ENCODE measurements at regions not wholly inside any gene's neighbourhood (a gene's known extent, or its start where the extent isn't known, plus 50 kb on each side); places are given as distances from the start of the nearest gene placed in this dataset.
A peak's percentile ranks its signal among the peaks of the same experiment; 100 is the strongest.

- H3K27ac ChIP-seq: no peak overlapping the region
- no peaks in the 10 kb centered on the region for H3K36me3 ChIP-seq
- no peak overlapping the region for H3K4me3 ChIP-seq
- TF ChIP-seq CTCF (IDR thresholded peaks at IDR 0.05): no peak
- no peaks in the 10 kb centered on the region for H3K4me1 ChIP-seq
- no peak for ATAC-seq
- no peaks in the 10 kb centered on the region for H3K9me3 ChIP-seq
- DNase-seq: no peak
- H3K27me3 ChIP-seq (ENCODE audit: low read depth): no peaks in the 10 kb centered on the region
- intact Hi-C loops (cut with DNase I): no loop called here
Measured at GRCh38 chr1:117794073-117794472, 135.3 kb downstream of the GDAP2 start.

GRCh38 chr1:117795190-117795589 lies 134.2 kb downstream of the GDAP2 start:
- Histone ChIP-seq H3K4me1 (no peaks in the 10 kb centered on the region), H3K27me3 (ENCODE audit: low read depth) (no peaks in the 10 kb centered on the region), H3K4me3 (no peak overlapping the region), H3K27ac (no peak overlapping the region), H3K36me3 (no peaks in the 10 kb centered on the region), H3K9me3 (no peaks in the 10 kb centered on the region)
- TF ChIP-seq CTCF (IDR thresholded peaks at IDR 0.05): no peak
- DNase-seq (no peak), ATAC-seq (peak in 1 of 2 donors; percentile 17)
- intact Hi-C loops (cut with DNase I): no loop called here

- no peak for DNase-seq
- TF ChIP-seq CTCF (IDR thresholded peaks at IDR 0.05): no peak
- ATAC-seq: no peak
Measured at GRCh38 chr1:117795792-117796191, 133.6 kb downstream of the GDAP2 start.

GRCh38 chr1:117796226-117796625 lies 133.2 kb downstream of the GDAP2 start:
- ATAC-seq: no peak
- no peak overlapping the region for H3K4me3 ChIP-seq
- TF ChIP-seq CTCF (IDR thresholded peaks at IDR 0.05): no peak
- no peaks in the 10 kb centered on the region for H3K4me1 ChIP-seq
- no peak overlapping the region for H3K27ac ChIP-seq
- DNase-seq: no peak
- H3K36me3 ChIP-seq: no peaks in the 10 kb centered on the region
- intact Hi-C loops (cut with DNase I): no loop called here
- H3K9me3 ChIP-seq: no peaks in the 10 kb centered on the region
- no peaks in the 10 kb centered on the region for H3K27me3 ChIP-seq (ENCODE audit: low read depth)

More at GRCh38 chr1:117795792-117796191, 133.6 kb downstream of the GDAP2 start:
- no peaks in the 10 kb centered on the region for H3K9me3 ChIP-seq
- H3K4me3 ChIP-seq: no peak overlapping the region
- H3K27ac ChIP-seq: no peak overlapping the region
- no peaks in the 10 kb centered on the region for H3K4me1 ChIP-seq
- H3K27me3 ChIP-seq (ENCODE audit: low read depth): no peaks in the 10 kb centered on the region
- intact Hi-C loops (cut with DNase I): no loop called here
- H3K36me3 ChIP-seq: no peaks in the 10 kb centered on the region

- Histone ChIP-seq H3K4me1 (no peaks in the 10 kb centered on the region), H3K4me3 (no peak overlapping the region), H3K9me3 (no peaks in the 10 kb centered on the region), H3K27ac (no peak overlapping the region), H3K27me3 (ENCODE audit: low read depth) (no peaks in the 10 kb centered on the region), H3K36me3 (no peaks in the 10 kb centered on the region)
- ATAC-seq (no peak), DNase-seq (no peak)
- no peak for TF ChIP-seq CTCF (IDR thresholded peaks at IDR 0.05)
- intact Hi-C loops (cut with DNase I): no loop called here
Measured at GRCh38 chr1:117798550-117798949, 130.9 kb downstream of the GDAP2 start.
